ENCODE measurements at regions not wholly inside any gene's neighbourhood (a gene's known extent, or its start where the extent isn't known, plus 50 kb on each side); places are given as distances from the start of the nearest gene placed in this dataset.

GRCh38 chr1:168782559-168783116 lies 53.6 kb upstream of the DPT start:
- H3K9me3 Mint-ChIP-seq (ENCODE audit: unreplicated experiment): no peaks in the 10 kb centered on the region
- no peak for DNase-seq
- H3K4me1 Mint-ChIP-seq (ENCODE audit: low read depth, unreplicated experiment): no peaks in the 10 kb centered on the region
- TF ChIP-seq, protein P1, sequence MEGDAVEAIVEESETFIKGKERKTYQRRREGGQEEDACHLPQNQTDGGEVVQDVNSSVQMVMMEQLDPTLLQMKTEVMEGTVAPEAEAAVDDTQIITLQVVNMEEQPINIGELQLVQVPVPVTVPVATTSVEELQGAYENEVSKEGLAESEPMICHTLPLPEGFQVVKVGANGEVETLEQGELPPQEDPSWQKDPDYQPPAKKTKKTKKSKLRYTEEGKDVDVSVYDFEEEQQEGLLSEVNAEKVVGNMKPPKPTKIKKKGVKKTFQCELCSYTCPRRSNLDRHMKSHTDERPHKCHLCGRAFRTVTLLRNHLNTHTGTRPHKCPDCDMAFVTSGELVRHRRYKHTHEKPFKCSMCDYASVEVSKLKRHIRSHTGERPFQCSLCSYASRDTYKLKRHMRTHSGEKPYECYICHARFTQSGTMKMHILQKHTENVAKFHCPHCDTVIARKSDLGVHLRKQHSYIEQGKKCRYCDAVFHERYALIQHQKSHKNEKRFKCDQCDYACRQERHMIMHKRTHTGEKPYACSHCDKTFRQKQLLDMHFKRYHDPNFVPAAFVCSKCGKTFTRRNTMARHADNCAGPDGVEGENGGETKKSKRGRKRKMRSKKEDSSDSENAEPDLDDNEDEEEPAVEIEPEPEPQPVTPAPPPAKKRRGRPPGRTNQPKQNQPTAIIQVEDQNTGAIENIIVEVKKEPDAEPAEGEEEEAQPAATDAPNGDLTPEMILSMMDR (IDR thresholded peaks at IDR 0.05; ENCODE audit: partially characterized antibody, unreplicated experiment): no peak
- H3K27me3 Mint-ChIP-seq (ENCODE audit: unreplicated experiment): no peaks in the 10 kb centered on the region
- no peak overlapping the region for H3K27ac Mint-ChIP-seq (ENCODE audit: unreplicated experiment)
- H3K4me3 Mint-ChIP-seq (ENCODE audit: unreplicated experiment): no peak overlapping the region
- no peaks in the 10 kb centered on the region for H3K36me3 Mint-ChIP-seq (ENCODE audit: unreplicated experiment)

DNA sequence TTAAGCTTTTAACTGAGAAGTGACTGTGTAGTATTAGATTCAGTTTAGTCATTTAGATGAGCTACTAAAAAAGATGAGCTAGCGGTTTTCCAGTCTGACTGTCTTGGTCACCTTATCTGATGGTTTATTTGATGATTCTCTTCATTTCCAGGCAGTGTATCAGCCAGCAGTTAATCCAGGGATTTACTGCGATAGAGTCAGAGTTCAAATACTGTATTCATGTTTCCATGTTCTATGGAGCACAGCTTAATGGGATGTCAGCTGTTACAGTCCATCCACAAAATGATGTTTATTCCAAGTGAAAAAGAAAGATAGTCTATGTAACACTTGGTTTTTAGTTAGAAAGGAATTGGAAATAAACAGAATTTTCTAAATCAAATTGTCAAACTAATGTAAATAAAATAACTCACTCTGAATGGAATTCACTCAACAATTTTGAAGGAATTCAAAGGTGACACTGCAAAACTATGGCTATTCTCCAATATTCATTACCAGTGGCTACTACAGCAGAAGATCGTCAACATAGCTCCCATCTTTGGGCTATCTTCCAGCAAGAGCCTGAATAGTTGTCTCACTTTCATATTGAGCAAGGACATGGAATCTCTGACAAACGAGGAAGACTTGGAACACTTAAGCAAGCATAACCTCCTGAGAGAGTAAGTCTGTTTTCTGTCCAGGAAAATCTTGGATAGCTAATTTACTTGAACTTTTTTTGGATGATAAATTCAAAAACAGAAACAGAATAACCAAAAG lies 54.6 kb upstream of the DPT start:
- DNase-seq: no peak
- TF ChIP-seq, protein P1 (IDR thresholded peaks at IDR 0.05; ENCODE audit: partially characterized antibody, unreplicated experiment): no peak
- Mint-ChIP-seq H3K36me3 (ENCODE audit: unreplicated experiment) (no peaks in the 10 kb centered on the region), H3K9me3 (ENCODE audit: unreplicated experiment) (no peaks in the 10 kb centered on the region), H3K27me3 (ENCODE audit: unreplicated experiment) (no peaks in the 10 kb centered on the region), H3K27ac (ENCODE audit: unreplicated experiment) (no peak overlapping the region), H3K4me1 (ENCODE audit: low read depth, unreplicated experiment) (no peaks in the 10 kb centered on the region), H3K4me3 (ENCODE audit: unreplicated experiment) (no peak overlapping the region)

DNA sequence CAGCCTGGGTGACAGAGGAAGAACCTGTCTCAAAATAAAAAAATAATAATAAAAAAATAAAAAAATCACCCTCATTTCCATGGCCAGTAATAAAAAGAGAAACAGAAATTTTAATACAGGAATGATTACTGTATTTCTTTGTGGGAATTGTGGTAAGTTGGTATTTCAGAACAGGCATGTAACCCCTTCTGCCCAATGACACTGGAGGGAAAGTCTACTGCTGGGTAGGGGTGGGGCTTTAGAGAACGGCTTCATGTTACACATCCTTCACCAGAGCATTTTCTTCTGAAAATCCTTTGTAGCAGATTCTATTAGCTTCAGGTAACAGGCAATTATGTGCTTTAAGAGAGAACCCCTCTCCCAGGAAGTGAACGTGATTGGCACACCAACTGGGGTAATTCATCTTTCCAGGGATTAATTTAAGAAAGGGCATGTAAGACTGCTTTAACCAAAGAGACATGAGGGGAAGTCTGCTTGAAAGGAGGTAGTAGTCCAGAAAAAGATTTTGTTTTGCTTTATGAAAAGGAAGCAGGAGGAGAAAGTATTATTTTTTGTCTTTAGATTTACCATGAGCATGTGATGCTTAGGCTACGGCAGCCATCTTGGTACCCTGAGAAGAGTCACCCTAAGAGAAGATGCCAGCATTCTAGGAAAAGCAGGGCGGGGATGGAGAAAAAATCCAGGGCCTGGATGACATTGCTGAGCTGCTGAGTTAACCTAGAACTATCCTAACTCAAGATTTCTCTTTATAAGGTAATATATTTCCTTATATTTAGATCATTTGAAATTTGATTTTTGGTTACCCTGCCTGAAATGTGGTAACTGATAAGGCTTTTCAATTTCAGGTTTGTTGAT lies 57.7 kb upstream of the DPT start:
- Mint-ChIP-seq H3K4me3 (ENCODE audit: unreplicated experiment) (no peak overlapping the region), H3K36me3 (ENCODE audit: unreplicated experiment) (no peaks in the 10 kb centered on the region), H3K4me1 (ENCODE audit: low read depth, unreplicated experiment) (no peaks in the 10 kb centered on the region), H3K9me3 (ENCODE audit: unreplicated experiment) (no peaks in the 10 kb centered on the region), H3K27me3 (ENCODE audit: unreplicated experiment) (no peaks in the 10 kb centered on the region), H3K27ac (ENCODE audit: unreplicated experiment) (no peak overlapping the region)
- TF ChIP-seq, protein P1 (IDR thresholded peaks at IDR 0.05; ENCODE audit: partially characterized antibody, unreplicated experiment): no peak
- no peak for DNase-seq

- TF ChIP-seq, protein P1 (IDR thresholded peaks at IDR 0.05; ENCODE audit: partially characterized antibody, unreplicated experiment): no peak
- Mint-ChIP-seq H3K27me3 (ENCODE audit: unreplicated experiment) (no peaks in the 10 kb centered on the region), H3K9me3 (ENCODE audit: unreplicated experiment) (no peaks in the 10 kb centered on the region), H3K4me1 (ENCODE audit: low read depth, unreplicated experiment) (no peaks in the 10 kb centered on the region), H3K27ac (ENCODE audit: unreplicated experiment) (no peak overlapping the region), H3K36me3 (ENCODE audit: unreplicated experiment) (no peaks in the 10 kb centered on the region), H3K4me3 (ENCODE audit: unreplicated experiment) (no peak overlapping the region)
- no peak for DNase-seq
These were observed 59.3 kb upstream of the DPT start for GRCh38 chr1:168788258-168788657.

Data from glutamatergic neuron (in vitro differentiated cells).